ENCODE measurements at regions not wholly inside any gene's neighbourhood (a gene's known extent, or its start where the extent isn't known, plus 50 kb on each side); places are given as distances from the start of the nearest gene placed in this dataset.

DNA sequence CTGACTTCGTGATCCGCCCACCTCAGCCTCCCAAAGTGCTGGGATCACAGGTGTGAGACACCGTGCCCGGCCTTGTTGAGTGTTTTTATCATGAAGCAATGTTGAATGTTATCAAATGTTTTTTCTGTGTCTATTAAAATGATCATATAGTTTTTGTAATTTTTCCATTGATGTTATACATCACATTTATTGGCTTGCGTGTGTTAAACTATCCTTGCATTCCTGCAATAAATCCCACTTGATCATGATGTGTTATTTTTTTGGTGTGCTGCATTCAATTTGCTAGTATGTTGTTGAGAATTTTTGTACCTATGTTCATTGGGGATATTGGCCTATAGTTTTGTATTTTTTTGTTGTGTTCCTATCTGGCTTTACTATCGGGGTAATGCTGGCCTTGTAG, 113.1 kb upstream of the PARD3B start:
- WGBS (ENCODE audit: missing lambda C conversion rate), result 51% methylated on average over 6 of the region's 6 CpGs
- Histone ChIP-seq H3K4me2 (no peak overlapping the region), H3K4me1 (no peaks in the 10 kb centered on the region), H3K4me3 (no peak overlapping the region), H3K27ac (no peak overlapping the region), H3K9me3 (peaks cover 11% of the 10 kb centered on the region; the same call in 2 of the 3 replicates)
- DNase-seq (ENCODE audit: low read depth in 1 of 2, low spot score in 1 of 2) (no peak), ATAC-seq (no peak), FAIRE-seq (no peak)
- CTCF ChIA-PET, result interaction anchor here (1.5 kb wide), 1 partner anchor 160 kb away, joined by 4 read pairs; no protein-coding TSS in a partner anchor
- TF ChIP-seq FOSL2 (IDR thresholded peaks at IDR 0.05) (no peak), FOSL2 (CRISPR knock-in tag; IDR thresholded peaks at IDR 0.05) (no peak), RFX5 (IDR thresholded peaks at IDR 0.05) (no peak), HOXB5 (CRISPR knock-in tag; IDR thresholded peaks at IDR 0.05) (no peak), SREBF2 (IDR thresholded peaks at IDR 0.05) (no peak), EP300 (IDR thresholded peaks at IDR 0.05) (no peak), RAD21 (conservative IDR thresholded peaks at IDR 0.05 in 1 of 2, IDR thresholded peaks at IDR 0.05 in 1 of 2) (no peak), CBX2 (IDR thresholded peaks at IDR 0.05; ENCODE audit: borderline replicate concordance, low read depth) (no peak), ZC3H11A (IDR thresholded peaks at IDR 0.05) (no peak), TFCP2L1 (CRISPR knock-in tag; IDR thresholded peaks at IDR 0.05) (no peak), SMC3 (IDR thresholded peaks at IDR 0.05) (no peak)
- TF ChIP-seq, protein P1, sequence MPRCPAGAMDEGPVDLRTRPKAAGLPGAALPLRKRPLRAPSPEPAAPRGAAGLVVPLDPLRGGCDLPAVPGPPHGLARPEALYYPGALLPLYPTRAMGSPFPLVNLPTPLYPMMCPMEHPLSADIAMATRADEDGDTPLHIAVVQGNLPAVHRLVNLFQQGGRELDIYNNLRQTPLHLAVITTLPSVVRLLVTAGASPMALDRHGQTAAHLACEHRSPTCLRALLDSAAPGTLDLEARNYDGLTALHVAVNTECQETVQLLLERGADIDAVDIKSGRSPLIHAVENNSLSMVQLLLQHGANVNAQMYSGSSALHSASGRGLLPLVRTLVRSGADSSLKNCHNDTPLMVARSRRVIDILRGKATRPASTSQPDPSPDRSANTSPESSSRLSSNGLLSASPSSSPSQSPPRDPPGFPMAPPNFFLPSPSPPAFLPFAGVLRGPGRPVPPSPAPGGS (IDR thresholded peaks at IDR 0.05), result no peak
- TF ChIP-seq, protein P2, sequence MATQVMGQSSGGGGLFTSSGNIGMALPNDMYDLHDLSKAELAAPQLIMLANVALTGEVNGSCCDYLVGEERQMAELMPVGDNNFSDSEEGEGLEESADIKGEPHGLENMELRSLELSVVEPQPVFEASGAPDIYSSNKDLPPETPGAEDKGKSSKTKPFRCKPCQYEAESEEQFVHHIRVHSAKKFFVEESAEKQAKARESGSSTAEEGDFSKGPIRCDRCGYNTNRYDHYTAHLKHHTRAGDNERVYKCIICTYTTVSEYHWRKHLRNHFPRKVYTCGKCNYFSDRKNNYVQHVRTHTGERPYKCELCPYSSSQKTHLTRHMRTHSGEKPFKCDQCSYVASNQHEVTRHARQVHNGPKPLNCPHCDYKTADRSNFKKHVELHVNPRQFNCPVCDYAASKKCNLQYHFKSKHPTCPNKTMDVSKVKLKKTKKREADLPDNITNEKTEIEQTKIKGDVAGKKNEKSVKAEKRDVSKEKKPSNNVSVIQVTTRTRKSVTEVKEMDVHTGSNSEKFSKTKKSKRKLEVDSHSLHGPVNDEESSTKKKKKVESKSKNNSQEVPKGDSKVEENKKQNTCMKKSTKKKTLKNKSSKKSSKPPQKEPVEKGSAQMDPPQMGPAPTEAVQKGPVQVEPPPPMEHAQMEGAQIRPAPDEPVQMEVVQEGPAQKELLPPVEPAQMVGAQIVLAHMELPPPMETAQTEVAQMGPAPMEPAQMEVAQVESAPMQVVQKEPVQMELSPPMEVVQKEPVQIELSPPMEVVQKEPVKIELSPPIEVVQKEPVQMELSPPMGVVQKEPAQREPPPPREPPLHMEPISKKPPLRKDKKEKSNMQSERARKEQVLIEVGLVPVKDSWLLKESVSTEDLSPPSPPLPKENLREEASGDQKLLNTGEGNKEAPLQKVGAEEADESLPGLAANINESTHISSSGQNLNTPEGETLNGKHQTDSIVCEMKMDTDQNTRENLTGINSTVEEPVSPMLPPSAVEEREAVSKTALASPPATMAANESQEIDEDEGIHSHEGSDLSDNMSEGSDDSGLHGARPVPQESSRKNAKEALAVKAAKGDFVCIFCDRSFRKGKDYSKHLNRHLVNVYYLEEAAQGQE (IDR thresholded peaks at IDR 0.05), result no peak
- POLR2A ChIA-PET, result no interaction called here

DNA sequence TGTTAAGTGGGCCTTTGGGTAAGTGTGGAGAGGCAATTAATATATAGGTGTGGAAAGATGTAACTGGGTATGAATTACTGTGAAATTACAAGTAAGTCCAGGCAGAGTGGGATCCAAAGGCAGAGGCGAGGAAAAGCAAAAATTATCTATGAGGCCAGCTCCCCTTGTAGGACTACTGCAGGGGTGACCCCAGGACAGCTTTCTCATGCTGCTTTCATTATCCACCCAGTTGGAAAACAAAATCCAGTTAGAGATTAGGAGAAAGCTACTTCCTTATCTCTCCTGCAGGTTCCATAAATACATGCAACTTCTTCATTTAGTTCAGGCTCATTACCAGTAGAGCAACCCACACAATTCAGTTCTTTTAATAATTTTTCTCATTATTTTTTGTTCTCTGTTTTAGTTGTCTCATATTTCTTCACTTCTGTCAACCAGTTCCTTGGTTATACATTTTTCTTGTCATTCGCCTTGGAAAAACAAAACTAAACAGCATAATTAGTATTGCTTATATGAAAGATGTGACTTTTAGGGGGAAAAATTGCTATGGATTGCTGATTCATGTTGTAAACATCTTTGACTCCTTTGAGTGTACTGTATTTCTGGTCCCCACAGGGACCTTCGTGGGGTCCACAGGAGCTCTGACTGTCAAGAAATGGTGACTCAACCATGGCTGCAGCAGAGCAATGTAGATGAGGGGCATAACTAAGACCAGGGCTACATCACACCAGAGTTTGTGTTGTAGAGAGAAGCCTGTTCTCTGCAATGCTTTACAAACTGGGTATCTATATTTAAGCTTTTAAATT, 110.4 kb upstream of the PARD3B start:
- FAIRE-seq (no peak), DNase-seq (ENCODE audit: low read depth in 1 of 2, low spot score in 1 of 2) (no peak), ATAC-seq (no peak)
- ChIA-PET POLR2A (no interaction called here), CTCF (interaction anchor here (0.6 to 1.5 kb wide), 2 partner anchors 9 to 313 kb away, joined by 3 read pairs; no protein-coding TSS in a partner anchor)
- Histone ChIP-seq H3K4me3 (no peak overlapping the region), H3K4me1 (no peaks in the 10 kb centered on the region), H3K4me2 (no peak overlapping the region), H3K9me3 (peaks cover 11% of the 10 kb centered on the region; the same call in 2 of the 3 replicates), H3K27ac (no peak overlapping the region)
- no peak for TF ChIP-seq CHD4 (IDR thresholded peaks at IDR 0.05; ENCODE audit: borderline replicate concordance)
- TF ChIP-seq MAZ (IDR thresholded peaks at IDR 0.05; ENCODE audit: borderline replicate concordance, low read depth, low read length), result no peak
- no peak for TF ChIP-seq EHMT2 (IDR thresholded peaks at IDR 0.05; ENCODE audit: low read depth)
- TF ChIP-seq RFX5 (IDR thresholded peaks at IDR 0.05), result no peak
- TF ChIP-seq ZSCAN20 (CRISPR knock-in tag; IDR thresholded peaks at IDR 0.05), result no peak
- TF ChIP-seq, protein P3, sequence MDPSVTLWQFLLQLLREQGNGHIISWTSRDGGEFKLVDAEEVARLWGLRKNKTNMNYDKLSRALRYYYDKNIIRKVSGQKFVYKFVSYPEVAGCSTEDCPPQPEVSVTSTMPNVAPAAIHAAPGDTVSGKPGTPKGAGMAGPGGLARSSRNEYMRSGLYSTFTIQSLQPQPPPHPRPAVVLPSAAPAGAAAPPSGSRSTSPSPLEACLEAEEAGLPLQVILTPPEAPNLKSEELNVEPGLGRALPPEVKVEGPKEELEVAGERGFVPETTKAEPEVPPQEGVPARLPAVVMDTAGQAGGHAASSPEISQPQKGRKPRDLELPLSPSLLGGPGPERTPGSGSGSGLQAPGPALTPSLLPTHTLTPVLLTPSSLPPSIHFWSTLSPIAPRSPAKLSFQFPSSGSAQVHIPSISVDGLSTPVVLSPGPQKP (IDR thresholded peaks at IDR 0.05; ENCODE audit: low read depth, low read length), result no peak
- no peak for TF ChIP-seq POLR2AphosphoS2 (conservative IDR thresholded peaks at IDR 0.05; ENCODE audit: low read length)
- TF ChIP-seq, protein P4, sequence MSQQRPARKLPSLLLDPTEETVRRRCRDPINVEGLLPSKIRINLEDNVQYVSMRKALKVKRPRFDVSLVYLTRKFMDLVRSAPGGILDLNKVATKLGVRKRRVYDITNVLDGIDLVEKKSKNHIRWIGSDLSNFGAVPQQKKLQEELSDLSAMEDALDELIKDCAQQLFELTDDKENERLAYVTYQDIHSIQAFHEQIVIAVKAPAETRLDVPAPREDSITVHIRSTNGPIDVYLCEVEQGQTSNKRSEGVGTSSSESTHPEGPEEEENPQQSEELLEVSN (IDR thresholded peaks at IDR 0.05; ENCODE audit: borderline replicate concordance, low read depth), result no peak
- no peak for TF ChIP-seq CHD2 (IDR thresholded peaks at IDR 0.05; ENCODE audit: low read length, partially characterized antibody)
- TF ChIP-seq, protein P5, sequence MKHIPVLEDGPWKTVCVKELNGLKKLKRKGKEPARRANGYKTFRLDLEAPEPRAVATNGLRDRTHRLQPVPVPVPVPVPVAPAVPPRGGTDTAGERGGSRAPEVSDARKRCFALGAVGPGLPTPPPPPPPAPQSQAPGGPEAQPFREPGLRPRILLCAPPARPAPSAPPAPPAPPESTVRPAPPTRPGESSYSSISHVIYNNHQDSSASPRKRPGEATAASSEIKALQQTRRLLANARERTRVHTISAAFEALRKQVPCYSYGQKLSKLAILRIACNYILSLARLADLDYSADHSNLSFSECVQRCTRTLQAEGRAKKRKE (CRISPR knock-in tag; IDR thresholded peaks at IDR 0.05; ENCODE audit: low read depth), result no peak
- no peak for TF ChIP-seq NFE2L2 (conservative IDR thresholded peaks at IDR 0.05; ENCODE audit: low read length)
- no peak for TF ChIP-seq HOXB13 (CRISPR knock-in tag; IDR thresholded peaks at IDR 0.05; ENCODE audit: low read depth)
- TF ChIP-seq FOSL2 (IDR thresholded peaks at IDR 0.05), result no peak
- TF ChIP-seq FOSL2 (CRISPR knock-in tag; IDR thresholded peaks at IDR 0.05), result no peak
- no peak for TF ChIP-seq ZC3H11A (IDR thresholded peaks at IDR 0.05)
- no peak for TF ChIP-seq CBX2 (IDR thresholded peaks at IDR 0.05; ENCODE audit: borderline replicate concordance, low read depth)
- TF ChIP-seq RAD21 (conservative IDR thresholded peaks at IDR 0.05 in 1 of 2, IDR thresholded peaks at IDR 0.05 in 1 of 2), result no peak
- 48% methylated on average over 3 of the region's 3 CpGs for WGBS (ENCODE audit: missing lambda C conversion rate)
